ENCODE measurements at regions not wholly inside any gene's neighbourhood (a gene's known extent, or its start where the extent isn't known, plus 50 kb on each side); places are given as distances from the start of the nearest gene placed in this dataset.

GRCh38 chr11:23143022-23143421 is 282.7 kb upstream of the CCDC179 start:
- H3K27ac ChIP-seq: no peak overlapping the region
- H3K4me3 ChIP-seq: no peak overlapping the region
- 88 to 90% (median 89%) methylated on average over 2 of the region's 2 CpGs for WGBS, 4 donors
- no peak for ATAC-seq
- H3K27me3 ChIP-seq: no peaks in the 10 kb centered on the region
- no peaks in the 10 kb centered on the region for H3K36me3 ChIP-seq
- no peak for DNase-seq
- intact Hi-C loops (cut with DNase I): no loop called here
- TF ChIP-seq POLR2A (IDR thresholded peaks at IDR 0.05) (no peak), CTCF (IDR thresholded peaks at IDR 0.05) (no peak)
- H3K9me3 ChIP-seq: no peaks in the 10 kb centered on the region
- H3K4me1 ChIP-seq: no peaks in the 10 kb centered on the region

- no peaks in the 10 kb centered on the region for H3K27me3 ChIP-seq
- no peaks in the 10 kb centered on the region for H3K4me1 ChIP-seq
- no peak overlapping the region for H3K4me3 ChIP-seq
- intact Hi-C loops (cut with DNase I): no loop called here
- no peak for DNase-seq
- WGBS, 4 donors: 79 to 93% (median 83%) methylated on average over 2 of the region's 2 CpGs
- no peak for ATAC-seq
- H3K9me3 ChIP-seq: no peaks in the 10 kb centered on the region
- H3K27ac ChIP-seq: no peak overlapping the region
- no peak for TF ChIP-seq CTCF (IDR thresholded peaks at IDR 0.05)
- H3K36me3 ChIP-seq: no peaks in the 10 kb centered on the region
Measured at GRCh38 chr11:23151819-23152218, 291.5 kb upstream of the CCDC179 start.

- H3K4me1 ChIP-seq: no peaks in the 10 kb centered on the region
- no peak overlapping the region for H3K4me3 ChIP-seq
- no peaks in the 10 kb centered on the region for H3K9me3 ChIP-seq
- DNase-seq (no peak), ATAC-seq (no peak)
- intact Hi-C loops (cut with DNase I): no loop called here
- H3K27me3 ChIP-seq: no peaks in the 10 kb centered on the region
- no peaks in the 10 kb centered on the region for H3K36me3 ChIP-seq
- H3K27ac ChIP-seq: no peak overlapping the region
- 88 to 91% (median 89%) methylated on average over 1 of the region's 1 CpG for WGBS, 4 donors
- no peak for TF ChIP-seq CTCF (IDR thresholded peaks at IDR 0.05)
- no peak for TF ChIP-seq POLR2A (IDR thresholded peaks at IDR 0.05)
Measured at GRCh38 chr11:23155503-23155902, 295.2 kb upstream of the CCDC179 start.

- no peak for DNase-seq
- H3K9me3 ChIP-seq: no peaks in the 10 kb centered on the region
- no peak for TF ChIP-seq POLR2A (IDR thresholded peaks at IDR 0.05)
- TF ChIP-seq CTCF (IDR thresholded peaks at IDR 0.05): no peak
- no peak for ATAC-seq
- H3K4me3 ChIP-seq: no peak overlapping the region
- no peaks in the 10 kb centered on the region for H3K27me3 ChIP-seq
- H3K36me3 ChIP-seq: no peaks in the 10 kb centered on the region
- 88 to 93% (median 92%) methylated on average over 1 of the region's 1 CpG for WGBS, 4 donors
- H3K27ac ChIP-seq: no peak overlapping the region
- H3K4me1 ChIP-seq: no peaks in the 10 kb centered on the region
- intact Hi-C loops (cut with DNase I): no loop called here
Measured at GRCh38 chr11:23164022-23164421, 303.7 kb upstream of the CCDC179 start.
